BLaER1 treated with 17β-estradiol and CSF1 and Interleukin-3, amounts not matched to agents 10 nM and 100 nM (cell line): ENCODE measurements at regions not wholly inside any gene's neighbourhood (a gene's known extent, or its start where the extent isn't known, plus 50 kb on each side); places are given as distances from the start of the nearest gene placed in this dataset.

Source experiments
- H3K27ac ChIP-seq, 11 experiments: shearing (Covaris generic); formaldehyde crosslinking; 2 replicates each; pipeline ENCODE4 v1.8.1; 2022
- H3K27me3 ChIP-seq, 11 experiments: shearing (Covaris generic); formaldehyde crosslinking; 2 replicates each; pipeline ENCODE4 v1.8.1; 2022
- H3K36me3 ChIP-seq, 11 experiments: shearing (Covaris generic); formaldehyde crosslinking; 2 replicates each; pipeline ENCODE4 v1.8.1; 2022
- H3K4me1 ChIP-seq, 10 experiments: shearing (Covaris generic); formaldehyde crosslinking; 2 replicates each; pipeline ENCODE4 v1.8.1; 2022
- H3K4me2 ChIP-seq, 11 experiments: shearing (Covaris generic); formaldehyde crosslinking; 2 replicates each; pipeline ENCODE4 v1.8.1; 2022
- H3K4me3 ChIP-seq, 10 experiments: shearing (Covaris generic); formaldehyde crosslinking; 2 replicates each; pipeline ENCODE4 v1.8.1; 2022
- H3K9ac ChIP-seq, 11 experiments: shearing (Covaris generic); formaldehyde crosslinking; 2 replicates each; pipeline ENCODE4 v1.8.1; 2022
- H3K9me3 ChIP-seq, 11 experiments: shearing (Covaris generic); formaldehyde crosslinking; replicated peaks in 1 of 11; 2 replicates each; pipeline ENCODE4 v1.8.1; 2022
- H4K20me1 ChIP-seq, 11 experiments: shearing (Covaris generic); formaldehyde crosslinking; 2 replicates each; pipeline ENCODE4 v1.8.1; 2022
- Cebpa-rat ChIP-seq, 11 experiments: shearing (Covaris generic); IDR thresholded peaks; 2 replicates each; pipeline ENCODE4 v1.8.1; 2022

GRCh38 chr2:56626927-56627326 lies 443.1 kb downstream of the CCDC85A start:
- Histone ChIP-seq H4K20me1 (no peaks in the 10 kb centered on the region), H3K27me3 (no peaks in the 10 kb centered on the region), H3K4me3 (no peak overlapping the region), H3K9me3 (no peaks in the 10 kb centered on the region), H3K27ac (no peak overlapping the region), H3K4me1 (no peaks in the 10 kb centered on the region), H3K36me3 (no peaks in the 10 kb centered on the region), H3K9ac (no peak overlapping the region), H3K4me2 (no peak overlapping the region)
- no peak for TF ChIP-seq Cebpa-rat (IDR thresholded peaks at IDR 0.05)

- no peak overlapping the region for H3K9ac ChIP-seq
- H3K4me2 ChIP-seq: no peak overlapping the region
- no peaks in the 10 kb centered on the region for H4K20me1 ChIP-seq
- H3K36me3 ChIP-seq: no peaks in the 10 kb centered on the region
- no peaks in the 10 kb centered on the region for H3K27me3 ChIP-seq
- no peak overlapping the region for H3K27ac ChIP-seq
- TF ChIP-seq Cebpa-rat (IDR thresholded peaks at IDR 0.05): no peak
- no peaks in the 10 kb centered on the region for H3K4me1 ChIP-seq
- no peaks in the 10 kb centered on the region for H3K9me3 ChIP-seq
- no peak overlapping the region for H3K4me3 ChIP-seq
Measured at GRCh38 chr2:56630286-56630685, 446.5 kb downstream of the CCDC85A start.

- H3K27me3 ChIP-seq: no peaks in the 10 kb centered on the region
- H3K9me3 ChIP-seq: no peaks in the 10 kb centered on the region
- H3K4me3 ChIP-seq: no peak overlapping the region
- TF ChIP-seq Cebpa-rat (IDR thresholded peaks at IDR 0.05): no peak
- H3K4me1 ChIP-seq: no peaks in the 10 kb centered on the region
- no peaks in the 10 kb centered on the region for H3K36me3 ChIP-seq
- no peak overlapping the region for H3K27ac ChIP-seq
- no peak overlapping the region for H3K9ac ChIP-seq
- H3K4me2 ChIP-seq: no peak overlapping the region
- H4K20me1 ChIP-seq: no peaks in the 10 kb centered on the region
Measured at GRCh38 chr2:56647997-56648396, 464.2 kb downstream of the CCDC85A start.

GRCh38 chr2:56648802-56649201 lies 465.0 kb downstream of the CCDC85A start:
- TF ChIP-seq Cebpa-rat (IDR thresholded peaks at IDR 0.05): no peak
- Histone ChIP-seq H3K9ac (no peak overlapping the region), H3K4me3 (no peak overlapping the region), H3K4me2 (no peak overlapping the region), H3K36me3 (no peaks in the 10 kb centered on the region), H3K27me3 (no peaks in the 10 kb centered on the region), H4K20me1 (no peaks in the 10 kb centered on the region), H3K9me3 (no peaks in the 10 kb centered on the region), H3K4me1 (no peaks in the 10 kb centered on the region), H3K27ac (no peak overlapping the region)

DNA sequence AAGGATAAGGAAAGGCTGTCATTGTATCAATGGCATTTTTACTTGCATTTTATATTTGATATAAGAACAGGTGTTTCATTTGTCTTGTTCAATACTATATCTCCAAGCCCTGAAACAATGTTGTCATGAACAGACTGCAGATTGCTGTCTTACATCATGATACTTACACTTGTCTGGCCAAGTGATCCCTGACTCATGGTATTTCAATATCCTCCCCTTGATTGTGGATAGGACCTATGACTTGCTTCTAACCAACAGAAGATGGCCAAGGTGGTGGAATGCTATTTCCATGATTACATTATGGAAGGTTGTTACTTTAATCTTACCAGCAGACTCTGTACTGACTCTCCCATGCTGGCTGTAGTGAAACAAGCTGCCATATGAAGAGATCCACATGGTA lies 471.1 kb downstream of the CCDC85A start:
- H3K27ac ChIP-seq: no peak overlapping the region
- no peak overlapping the region for H3K4me2 ChIP-seq
- no peak overlapping the region for H3K9ac ChIP-seq
- no peak overlapping the region for H3K4me3 ChIP-seq
- TF ChIP-seq Cebpa-rat (IDR thresholded peaks at IDR 0.05): no peak
- no peaks in the 10 kb centered on the region for H3K9me3 ChIP-seq
- H4K20me1 ChIP-seq: no peaks in the 10 kb centered on the region
- no peaks in the 10 kb centered on the region for H3K36me3 ChIP-seq
- no peaks in the 10 kb centered on the region for H3K4me1 ChIP-seq
- no peaks in the 10 kb centered on the region for H3K27me3 ChIP-seq

GRCh38 chr2:56656826-56657225 lies 473.0 kb downstream of the CCDC85A start:
- Histone ChIP-seq H3K9me3 (no peaks in the 10 kb centered on the region), H3K4me1 (no peaks in the 10 kb centered on the region), H3K27me3 (no peaks in the 10 kb centered on the region), H3K4me2 (no peak overlapping the region), H3K36me3 (no peaks in the 10 kb centered on the region), H4K20me1 (no peaks in the 10 kb centered on the region), H3K4me3 (no peak overlapping the region), H3K9ac (no peak overlapping the region), H3K27ac (no peak overlapping the region)
- TF ChIP-seq Cebpa-rat (IDR thresholded peaks at IDR 0.05): no peak

GRCh38 chr2:56666777-56667176 lies 483.0 kb downstream of the CCDC85A start:
- H4K20me1 ChIP-seq: no peaks in the 10 kb centered on the region
- H3K4me1 ChIP-seq: no peaks in the 10 kb centered on the region
- no peak overlapping the region for H3K4me2 ChIP-seq
- H3K27me3 ChIP-seq: no peaks in the 10 kb centered on the region
- H3K36me3 ChIP-seq: no peaks in the 10 kb centered on the region
- no peak for TF ChIP-seq Cebpa-rat (IDR thresholded peaks at IDR 0.05)
- H3K9me3 ChIP-seq: peaks cover 0 to 10% (median 7%) of the 10 kb centered on the region in 11 experiments; a peak in 18 of 22 replicates
- no peak overlapping the region for H3K4me3 ChIP-seq
- no peak overlapping the region for H3K27ac ChIP-seq
- no peak overlapping the region for H3K9ac ChIP-seq

DNA sequence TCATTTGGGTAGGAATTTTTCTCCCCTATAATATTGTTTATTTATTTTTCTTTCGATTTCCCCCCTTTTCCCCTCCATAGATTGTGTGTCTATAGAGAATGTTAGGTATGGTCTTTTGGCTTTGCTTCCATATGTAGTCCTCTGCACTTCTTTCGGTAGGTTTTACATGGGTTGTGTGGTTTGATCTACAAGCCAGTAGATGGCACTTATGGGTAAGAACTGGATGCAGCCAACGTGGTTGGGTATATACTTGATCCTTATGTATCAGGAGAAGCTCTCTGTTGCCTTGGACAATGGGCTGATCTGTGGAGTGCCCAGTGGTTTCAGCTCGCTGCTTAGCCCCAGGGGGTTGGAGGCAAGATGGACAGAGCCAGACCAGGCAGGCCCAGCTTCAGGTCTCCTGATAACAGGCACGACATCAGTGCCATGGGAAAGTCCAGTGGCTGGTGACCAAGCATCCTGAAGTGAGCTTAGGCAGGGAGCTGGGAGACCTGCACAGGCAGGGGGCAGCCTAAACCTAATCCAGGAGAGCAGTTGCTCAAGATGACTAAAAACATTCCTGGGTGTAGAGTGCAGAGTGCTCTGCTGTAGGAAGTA lies 488.3 kb downstream of the CCDC85A start:
- TF ChIP-seq Cebpa-rat (IDR thresholded peaks at IDR 0.05): no peak
- no peaks in the 10 kb centered on the region for H3K27me3 ChIP-seq
- H3K4me3 ChIP-seq: no peak overlapping the region; a peak in 1 of 20 replicates
- H3K4me1 ChIP-seq: no peaks in the 10 kb centered on the region
- no peaks in the 10 kb centered on the region for H4K20me1 ChIP-seq
- no peak overlapping the region for H3K9ac ChIP-seq
- H3K9me3 ChIP-seq: peaks cover 18 to 30% (median 25%) of the 10 kb centered on the region in 11 experiments
- H3K4me2 ChIP-seq: no peak overlapping the region
- no peak overlapping the region for H3K27ac ChIP-seq
- H3K36me3 ChIP-seq: no peaks in the 10 kb centered on the region; a peak in 2 of 22 replicates

GRCh38 chr2:56674084-56674483 lies 490.3 kb downstream of the CCDC85A start:
- Histone ChIP-seq H3K27ac (no peak overlapping the region), H3K4me3 (no peak overlapping the region), H3K9ac (no peak overlapping the region), H3K9me3 (peaks cover 18 to 30% (median 25%) of the 10 kb centered on the region in 11 experiments), H3K4me1 (no peaks in the 10 kb centered on the region), H4K20me1 (no peaks in the 10 kb centered on the region), H3K4me2 (no peak overlapping the region), H3K27me3 (no peaks in the 10 kb centered on the region), H3K36me3 (no peaks in the 10 kb centered on the region; a peak in 2 of 22 replicates)
- TF ChIP-seq Cebpa-rat (IDR thresholded peaks at IDR 0.05): no peak

DNA sequence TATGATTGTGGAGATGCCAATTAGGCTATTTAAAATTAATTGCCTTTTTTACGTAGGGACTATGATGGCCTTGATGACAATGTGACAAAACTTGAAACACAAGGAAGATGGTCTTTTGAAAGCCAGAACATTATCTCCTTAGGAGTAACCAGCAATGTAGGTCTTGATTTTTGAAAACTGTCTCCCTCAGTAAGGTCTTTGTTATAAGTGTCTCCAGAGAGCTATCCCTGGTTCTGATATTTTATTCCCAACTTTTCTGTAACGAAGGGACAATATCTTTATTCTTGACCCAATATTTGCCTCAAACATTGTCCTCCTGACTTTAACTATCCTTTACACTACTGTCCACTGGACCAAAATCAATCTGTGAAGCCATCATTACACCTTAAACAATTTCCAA lies 493.2 kb downstream of the CCDC85A start:
- Histone ChIP-seq H3K9me3 (peaks cover 16 to 18% (median 17%) of the 10 kb centered on the region in 11 experiments), H3K4me1 (no peaks in the 10 kb centered on the region), H3K9ac (no peak overlapping the region), H4K20me1 (no peaks in the 10 kb centered on the region), H3K4me2 (no peak overlapping the region), H3K36me3 (no peaks in the 10 kb centered on the region; a peak in 2 of 22 replicates), H3K27ac (no peak overlapping the region), H3K4me3 (no peak overlapping the region), H3K27me3 (no peaks in the 10 kb centered on the region)
- TF ChIP-seq Cebpa-rat (IDR thresholded peaks at IDR 0.05): no peak
